GM18517 (cell line): ENCODE measurements at regions not wholly inside any gene's neighbourhood (a gene's known extent, or its start where the extent isn't known, plus 50 kb on each side); places are given as distances from the start of the nearest gene placed in this dataset.

Source experiments
- ATAC-seq: cut with Tn5 transposase; IDR thresholded peaks from one replicate; pipeline ENCODE4 v1.9.1; 2021; ENCODE audit warnings: mild to moderate bottlenecking, moderate library complexity; ENCODE audit not compliant: unreplicated experiment

GRCh38 chr11:27861706-27862430 lies 161.6 kb upstream of the BDNF start:
- no peak for ATAC-seq

- ATAC-seq, result no peak
Measured at GRCh38 chr11:27860811-27861210, 160.6 kb upstream of the BDNF start.

- ATAC-seq, result no peak
Measured at GRCh38 chr11:27858866-27859265, 158.6 kb upstream of the BDNF start.

GRCh38 chr11:27857588-27857987 lies 157.3 kb upstream of the BDNF start:
- no peak for ATAC-seq

- ATAC-seq, result no peak
Measured at GRCh38 chr11:27857014-27857413, 156.8 kb upstream of the BDNF start.

- ATAC-seq, result no peak
Measured at GRCh38 chr11:27848423-27848822, 148.2 kb upstream of the BDNF start.

- ATAC-seq, result no peak
Measured at GRCh38 chr11:27847496-27847895, 147.2 kb upstream of the BDNF start.

- no peak for ATAC-seq
Measured at GRCh38 chr11:27842290-27842689, 142.0 kb upstream of the BDNF start.

- no peak for ATAC-seq
Measured at GRCh38 chr11:27841023-27841422, 140.8 kb upstream of the BDNF start.

GRCh38 chr11:27839226-27839913 lies 139.1 kb upstream of the BDNF start:
- no peak for ATAC-seq

GRCh38 chr11:27838674-27839073 lies 138.4 kb upstream of the BDNF start:
- no peak for ATAC-seq

GRCh38 chr11:27837895-27838563 lies 137.8 kb upstream of the BDNF start:
- ATAC-seq, result peak; percentile 87

GRCh38 chr11:27830206-27830605 lies 130.0 kb upstream of the BDNF start:
- no peak for ATAC-seq

- no peak for ATAC-seq
Measured at GRCh38 chr11:27820249-27820648, 120.0 kb upstream of the BDNF start.

GRCh38 chr11:27816197-27816596 lies 115.9 kb upstream of the BDNF start:
- no peak for ATAC-seq

- ATAC-seq, result no peak
Measured at GRCh38 chr11:27812341-27812740, 112.1 kb upstream of the BDNF start.

GRCh38 chr11:27807596-27807995 lies 107.3 kb upstream of the BDNF start:
- ATAC-seq, result no peak

- no peak for ATAC-seq
Measured at GRCh38 chr11:27806122-27806521, 105.9 kb upstream of the BDNF start.

- ATAC-seq, result no peak
Measured at GRCh38 chr11:27795955-27796861, 96.0 kb upstream of the BDNF start.

- no peak for ATAC-seq
Measured at GRCh38 chr11:27786864-27787263, 86.6 kb upstream of the BDNF start.

GRCh38 chr11:27786331-27786730 lies 86.1 kb upstream of the BDNF start:
- ATAC-seq, result no peak
